ENCODE measurements at regions not wholly inside any gene's neighbourhood (a gene's known extent, or its start where the extent isn't known, plus 50 kb on each side); places are given as distances from the start of the nearest gene placed in this dataset.

GRCh38 chr2:238557431-238557830 lies 130.7 kb downstream of the ASB1 start:
- Histone ChIP-seq H3K27me3 (ENCODE audit: insufficient read depth, poor library complexity, severe bottlenecking) (no peaks in the 10 kb centered on the region), H3K4me3 (replicated peaks; ENCODE audit: insufficient read depth, low read length) (no peak overlapping the region), H3K27ac (replicated peaks) (no peak overlapping the region)
- TF ChIP-seq REST (IDR thresholded peaks at IDR 0.05; ENCODE audit: insufficient replicate concordance, low read depth) (no peak), GABPA (IDR thresholded peaks at IDR 0.05; ENCODE audit: low read depth) (no peak), SPI1 (IDR thresholded peaks at IDR 0.05; ENCODE audit: borderline replicate concordance, low read depth) (no peak), POLR2AphosphoS5 (IDR thresholded peaks at IDR 0.05; ENCODE audit: low read depth) (no peak), CTCF (IDR thresholded peaks at IDR 0.05; ENCODE audit: insufficient read depth, low read length) (no peak)
- no peak for DNase-seq (ENCODE audit: low read depth in 1 of 2, low spot score in 1 of 2)

- no peaks in the 10 kb centered on the region for H3K27me3 ChIP-seq (ENCODE audit: insufficient read depth, poor library complexity, severe bottlenecking)
- no peak overlapping the region for H3K4me3 ChIP-seq (replicated peaks; ENCODE audit: insufficient read depth, low read length)
- no peak for TF ChIP-seq POLR2AphosphoS5 (IDR thresholded peaks at IDR 0.05; ENCODE audit: low read depth)
- TF ChIP-seq REST (IDR thresholded peaks at IDR 0.05; ENCODE audit: insufficient replicate concordance, low read depth), result no peak
- TF ChIP-seq CTCF (IDR thresholded peaks at IDR 0.05; ENCODE audit: insufficient read depth, low read length), result no peak
- TF ChIP-seq SPI1 (IDR thresholded peaks at IDR 0.05; ENCODE audit: borderline replicate concordance, low read depth), result no peak
- no peak for TF ChIP-seq GABPA (IDR thresholded peaks at IDR 0.05; ENCODE audit: low read depth)
- no peak for DNase-seq (ENCODE audit: low read depth in 1 of 2, low spot score in 1 of 2)
- H3K27ac ChIP-seq (replicated peaks), result no peak overlapping the region
Measured at GRCh38 chr2:238557936-238558335, 131.2 kb downstream of the ASB1 start.

- Histone ChIP-seq H3K27me3 (ENCODE audit: insufficient read depth, poor library complexity, severe bottlenecking) (no peaks in the 10 kb centered on the region), H3K4me3 (replicated peaks; ENCODE audit: insufficient read depth, low read length) (no peak overlapping the region), H3K27ac (replicated peaks) (no peak overlapping the region)
- TF ChIP-seq POLR2AphosphoS5 (IDR thresholded peaks at IDR 0.05; ENCODE audit: low read depth) (no peak), GABPA (IDR thresholded peaks at IDR 0.05; ENCODE audit: low read depth) (no peak), CTCF (IDR thresholded peaks at IDR 0.05; ENCODE audit: insufficient read depth, low read length) (no peak), REST (IDR thresholded peaks at IDR 0.05; ENCODE audit: insufficient replicate concordance, low read depth) (no peak), SPI1 (IDR thresholded peaks at IDR 0.05; ENCODE audit: borderline replicate concordance, low read depth) (no peak)
- DNase-seq (ENCODE audit: low read depth in 1 of 2, low spot score in 1 of 2), result no peak
Measured at GRCh38 chr2:238558456-238559099, 131.9 kb downstream of the ASB1 start.

Data from HL-60 (cell line).